Naive thymus-derived CD8-positive, alpha-beta T cell (primary cell): ENCODE measurements at regions not wholly inside any gene's neighbourhood (a gene's known extent, or its start where the extent isn't known, plus 50 kb on each side); places are given as distances from the start of the nearest gene placed in this dataset.

Source experiments
- ATAC-seq, 2 donors: fragments of 150-1000 bp; cut with Tn5 transposase in 1 of 2; sonication (Bioruptor Pico), chemical (Tn5 transposase) in 1 of 2; 1 replicate in 1 of 2; 2 replicates in 1 of 2; pipeline ENCODE4 v1.10.0; 2021; ENCODE audit warnings: mild to moderate bottlenecking in 2 of 2, moderate library complexity in 2 of 2
- POLR2A ChIA-PET: fragments of 350-600 bp; sonication (Branson Sonifier 250); formaldehyde crosslinking; loops from one replicate; lab custom pipeline; 2021; ENCODE audit warnings: antibody characterized with exemption; lab: Charles Lee
- DNase-seq, 10 donors: peaks; one replicate each; pipeline versions ENCODE4 v3.0.0 to v3.0.0-alpha.2; 2020 to 2022
- H3K27ac Mint-ChIP-seq, 10 donors: one replicate each; pipeline ENCODE4 v1.8.0; 2020 to 2022; ENCODE audit warnings: mild to moderate bottlenecking in 10 of 10, mixed read lengths in 10 of 10, moderate library complexity in 4 of 10, inconsistent platforms in 1 of 10
- H3K27me3 Mint-ChIP-seq, 5 donors: one replicate each; pipeline ENCODE4 v1.8.0; 2021 to 2022; ENCODE audit warnings: mixed read lengths in 5 of 5
- H3K36me3 Mint-ChIP-seq, 3 donors: one replicate each; pipeline ENCODE4 v1.8.0; 2020 to 2022; ENCODE audit warnings: mixed read lengths in 3 of 3, mild to moderate bottlenecking in 2 of 3, inconsistent platforms in 1 of 3
- H3K4me1 Mint-ChIP-seq, 4 donors: one replicate each; pipeline ENCODE4 v1.8.0; 2021 to 2022; ENCODE audit warnings: mixed read lengths in 4 of 4
- H3K4me3 Mint-ChIP-seq, 10 donors: one replicate each; pipeline ENCODE4 v1.8.0; 2020 to 2022; ENCODE audit warnings: mild to moderate bottlenecking in 10 of 10, mixed read lengths in 10 of 10, moderate library complexity in 6 of 10, inconsistent platforms in 1 of 10
- H3K9me3 Mint-ChIP-seq, 9 donors: one replicate each; pipeline ENCODE4 v1.8.0; 2020 to 2022; ENCODE audit warnings: mixed read lengths in 9 of 9, mild to moderate bottlenecking in 3 of 9, inconsistent platforms in 1 of 9, moderate library complexity in 1 of 9

DNA sequence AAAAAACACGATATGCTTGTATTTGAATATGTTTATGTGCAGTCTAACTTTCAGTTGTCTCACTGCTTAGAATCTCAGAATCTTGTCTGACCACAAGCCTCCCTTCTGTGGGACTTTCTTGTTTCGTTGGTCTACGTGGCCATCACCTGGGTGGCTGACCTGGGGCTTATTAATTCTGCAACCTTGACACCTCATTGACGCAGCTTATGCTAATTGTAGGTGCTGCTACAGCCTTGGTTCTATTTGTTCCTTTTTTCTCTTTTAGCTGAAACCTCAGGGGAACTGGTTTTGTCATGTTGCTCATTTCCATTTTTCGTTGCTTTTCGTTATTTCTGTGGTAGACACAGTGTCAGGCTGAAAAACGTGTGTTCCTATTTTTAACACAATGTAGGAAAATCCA lies 273.7 kb downstream of the SLC4A3 start:
- DNase-seq: no peak
- Mint-ChIP-seq H3K4me1 (no peaks in the 10 kb centered on the region), H3K4me3 (no peak overlapping the region), H3K27me3 (peaks cover 0 to 15% (median 11%) of the 10 kb centered on the region in 5 donors), H3K36me3 (no peaks in the 10 kb centered on the region), H3K9me3 (peaks cover 0 to 4% (median 0%) of the 10 kb centered on the region in 9 donors), H3K27ac (no peak overlapping the region)
- POLR2A ChIA-PET: no interaction called here
- no peak for ATAC-seq

DNA sequence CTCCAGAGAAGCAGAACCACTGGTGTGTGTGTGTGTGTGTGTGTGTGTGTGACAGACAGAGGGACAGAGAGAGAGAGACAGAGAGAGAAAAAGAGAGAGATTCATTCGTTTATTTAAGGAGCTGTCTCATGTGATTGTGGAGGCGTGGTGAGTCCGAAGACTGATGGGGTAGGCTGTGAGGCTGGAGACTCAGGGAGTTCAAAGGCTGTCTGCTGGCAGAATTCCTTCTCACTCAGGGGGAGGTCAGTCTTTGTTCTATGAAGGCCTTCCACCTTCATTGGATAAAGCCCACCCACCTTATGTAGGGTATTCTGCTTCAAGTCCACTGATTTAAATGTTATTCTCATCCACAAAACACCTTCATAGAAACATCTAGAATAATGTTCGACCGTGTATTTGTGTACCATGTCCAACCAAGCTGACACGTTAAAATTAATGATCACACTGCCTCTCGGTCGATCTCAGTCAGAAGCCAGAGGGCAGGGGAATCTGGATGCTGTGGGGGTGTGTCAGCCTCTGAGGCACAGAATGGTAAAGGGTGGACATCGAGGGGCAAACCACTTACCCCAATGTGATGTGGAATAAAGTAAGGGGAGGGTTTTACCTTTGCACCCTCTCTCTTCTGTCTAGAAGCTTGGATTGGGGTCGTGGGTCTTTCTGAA lies 275.6 kb downstream of the SLC4A3 start:
- DNase-seq (no peak), ATAC-seq (no peak)
- H3K27me3 Mint-ChIP-seq: peaks cover 0 to 16% (median 10%) of the 10 kb centered on the region in 5 donors
- no peaks in the 10 kb centered on the region for H3K36me3 Mint-ChIP-seq
- H3K4me1 Mint-ChIP-seq: no peaks in the 10 kb centered on the region
- H3K9me3 Mint-ChIP-seq: no peaks in the 10 kb centered on the region
- no peak overlapping the region for H3K4me3 Mint-ChIP-seq
- POLR2A ChIA-PET: no interaction called here
- no peak overlapping the region for H3K27ac Mint-ChIP-seq

DNA sequence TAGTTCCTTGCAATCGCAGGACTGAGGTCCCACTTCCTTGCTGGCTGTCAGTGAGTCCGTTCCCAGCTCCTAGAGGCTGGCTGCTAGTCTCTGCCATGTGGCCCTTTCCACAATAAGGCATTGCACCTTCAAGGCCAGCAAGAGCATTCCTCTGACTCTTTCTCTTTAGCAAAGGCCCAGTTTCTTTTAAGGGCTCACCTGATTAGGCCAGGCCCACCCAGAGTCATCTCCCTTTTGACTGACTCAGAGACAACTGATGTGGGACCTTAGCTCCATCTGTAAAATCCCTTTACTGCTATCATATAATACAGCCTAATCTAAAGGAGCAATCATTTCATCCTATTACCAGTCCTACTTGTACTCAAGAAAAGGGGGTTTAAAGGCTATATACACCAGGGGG lies 278.2 kb downstream of the SLC4A3 start:
- DNase-seq (no peak), ATAC-seq (no peak)
- no peaks in the 10 kb centered on the region for H3K36me3 Mint-ChIP-seq
- H3K27ac Mint-ChIP-seq: no peak overlapping the region
- peaks cover 0 to 16% (median 10%) of the 10 kb centered on the region in 5 donors for H3K27me3 Mint-ChIP-seq
- H3K9me3 Mint-ChIP-seq: no peaks in the 10 kb centered on the region
- H3K4me3 Mint-ChIP-seq: no peak overlapping the region
- no peaks in the 10 kb centered on the region for H3K4me1 Mint-ChIP-seq
- POLR2A ChIA-PET: no interaction called here

DNA sequence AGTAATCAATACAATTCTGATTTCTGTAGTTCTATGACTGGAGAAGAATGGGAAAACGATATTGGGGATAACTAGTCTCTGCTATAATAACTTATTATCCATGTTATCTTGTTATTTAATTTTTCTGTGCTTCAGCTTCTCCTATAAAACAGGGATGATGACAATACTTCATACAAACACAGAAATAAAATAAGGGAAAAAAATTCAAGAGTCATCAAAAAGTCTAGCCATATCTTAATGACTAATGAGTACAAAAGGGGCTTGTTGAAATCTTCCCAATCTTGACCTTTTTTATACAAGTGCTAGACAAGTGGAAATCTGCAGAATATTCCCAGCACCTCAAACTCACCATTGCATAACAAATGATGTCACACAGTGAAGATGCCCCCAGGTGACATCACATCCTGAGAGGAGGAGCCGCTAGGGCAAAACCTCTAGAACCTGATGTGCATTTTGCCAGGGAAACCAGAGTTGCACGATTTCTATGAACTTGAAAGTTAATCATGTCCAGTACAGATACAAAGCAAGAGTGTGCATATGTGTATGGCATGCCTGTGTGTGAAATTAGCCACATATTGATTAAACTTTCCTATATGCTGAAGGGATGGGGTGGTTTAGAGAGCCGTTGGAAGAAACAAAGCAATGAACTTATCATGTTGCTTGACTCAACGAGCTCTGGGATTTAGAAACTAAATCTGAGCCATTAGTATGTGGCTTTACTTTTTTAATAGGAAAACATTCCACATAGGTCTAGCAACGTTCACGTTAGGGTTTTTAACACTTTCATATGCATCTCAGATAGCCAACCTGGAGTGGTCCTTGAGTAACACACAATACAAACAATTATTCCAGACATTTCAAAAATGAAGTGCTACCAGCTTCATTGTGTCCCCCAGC lies 278.9 kb downstream of the SLC4A3 start:
- Mint-ChIP-seq H3K4me3 (no peak overlapping the region), H3K4me1 (no peaks in the 10 kb centered on the region), H3K27me3 (peaks cover 0 to 15% (median 10%) of the 10 kb centered on the region in 5 donors), H3K9me3 (no peaks in the 10 kb centered on the region), H3K27ac (no peak overlapping the region), H3K36me3 (no peaks in the 10 kb centered on the region)
- POLR2A ChIA-PET: no interaction called here
- no peak for DNase-seq
- no peak for ATAC-seq

- no peaks in the 10 kb centered on the region for H3K36me3 Mint-ChIP-seq
- no peaks in the 10 kb centered on the region for H3K4me1 Mint-ChIP-seq
- no peak overlapping the region for H3K27ac Mint-ChIP-seq
- peaks cover 0 to 15% (median 8%) of the 10 kb centered on the region in 5 donors for H3K27me3 Mint-ChIP-seq
- DNase-seq (no peak), ATAC-seq (no peak)
- no peaks in the 10 kb centered on the region for H3K9me3 Mint-ChIP-seq
- POLR2A ChIA-PET: no interaction called here
- H3K4me3 Mint-ChIP-seq: no peak overlapping the region
Measured at GRCh38 chr2:219907011-219907365, 279.6 kb downstream of the SLC4A3 start.

DNA sequence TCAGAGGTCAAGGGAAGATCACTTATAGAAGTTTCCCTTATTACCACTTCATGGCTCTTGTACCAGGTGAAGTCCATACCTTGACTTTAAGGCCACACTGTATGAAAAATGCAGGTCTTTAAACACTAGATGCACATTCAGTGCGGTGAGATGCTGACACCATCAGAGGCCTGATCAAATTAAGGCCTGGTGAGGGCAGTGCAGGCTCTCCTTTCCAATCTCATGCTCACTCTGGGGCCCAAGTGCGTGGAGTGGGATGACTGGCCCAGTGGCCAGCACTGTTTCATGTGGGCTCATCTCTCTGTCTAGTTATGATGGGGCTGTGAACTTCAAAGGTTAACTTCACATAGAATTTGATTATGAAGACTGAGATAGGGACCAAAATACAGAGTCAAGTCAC lies 281.1 kb downstream of the SLC4A3 start:
- Mint-ChIP-seq H3K9me3 (no peaks in the 10 kb centered on the region), H3K4me1 (no peaks in the 10 kb centered on the region), H3K27ac (no peak overlapping the region), H3K36me3 (no peaks in the 10 kb centered on the region), H3K4me3 (no peak overlapping the region), H3K27me3 (peaks cover 0 to 8% (median 4%) of the 10 kb centered on the region in 5 donors)
- POLR2A ChIA-PET: no interaction called here
- ATAC-seq: no peak
- no peak for DNase-seq

- no peaks in the 10 kb centered on the region for H3K4me1 Mint-ChIP-seq
- H3K36me3 Mint-ChIP-seq: no peaks in the 10 kb centered on the region
- DNase-seq (no peak), ATAC-seq (no peak)
- no peak overlapping the region for H3K4me3 Mint-ChIP-seq
- H3K27me3 Mint-ChIP-seq: peaks cover 2 to 7% (median 4%) of the 10 kb centered on the region in 5 donors
- H3K27ac Mint-ChIP-seq: no peak overlapping the region
- POLR2A ChIA-PET: no interaction called here
- no peaks in the 10 kb centered on the region for H3K9me3 Mint-ChIP-seq
Measured at GRCh38 chr2:219911541-219911940, 284.1 kb downstream of the SLC4A3 start.

DNA sequence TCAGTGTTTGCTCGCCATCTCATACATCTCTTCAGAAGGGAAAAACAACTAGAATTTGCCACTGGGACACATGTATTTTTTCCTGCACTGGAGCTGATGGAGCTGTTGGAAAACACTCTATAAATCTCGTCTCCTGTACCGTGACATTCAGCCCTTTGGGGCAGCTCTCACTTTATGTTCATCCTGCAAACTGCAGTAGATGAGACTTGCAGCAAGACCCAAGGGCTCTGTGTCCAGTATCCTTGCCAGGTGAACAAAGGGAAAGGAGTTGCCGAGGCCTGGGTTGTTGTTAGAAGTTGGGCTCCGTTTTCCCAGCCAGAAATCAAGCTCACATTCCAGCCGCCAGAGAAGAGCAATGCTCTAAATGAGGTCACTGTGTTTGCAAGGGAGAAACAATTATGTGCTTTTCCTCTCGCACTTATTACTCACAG lies 285.1 kb downstream of the SLC4A3 start:
- Mint-ChIP-seq H3K9me3 (no peaks in the 10 kb centered on the region), H3K4me3 (no peak overlapping the region), H3K27me3 (peaks cover 2 to 8% (median 4%) of the 10 kb centered on the region in 5 donors), H3K4me1 (no peaks in the 10 kb centered on the region), H3K27ac (no peak overlapping the region), H3K36me3 (no peaks in the 10 kb centered on the region)
- ATAC-seq (no peak), DNase-seq (no peak)
- POLR2A ChIA-PET: no interaction called here

GRCh38 chr2:219914577-219914976 lies 287.1 kb downstream of the SLC4A3 start:
- H3K9me3 Mint-ChIP-seq: no peaks in the 10 kb centered on the region
- no peaks in the 10 kb centered on the region for H3K36me3 Mint-ChIP-seq
- H3K4me1 Mint-ChIP-seq: no peaks in the 10 kb centered on the region
- ATAC-seq (no peak), DNase-seq (no peak)
- H3K27ac Mint-ChIP-seq: no peak overlapping the region
- peaks cover 0 to 8% (median 4%) of the 10 kb centered on the region in 5 donors for H3K27me3 Mint-ChIP-seq
- no peak overlapping the region for H3K4me3 Mint-ChIP-seq
- POLR2A ChIA-PET: no interaction called here

GRCh38 chr2:219916281-219916680 lies 288.9 kb downstream of the SLC4A3 start:
- Mint-ChIP-seq H3K27me3 (peaks cover 0 to 8% (median 5%) of the 10 kb centered on the region in 5 donors), H3K4me3 (no peak overlapping the region), H3K4me1 (no peaks in the 10 kb centered on the region), H3K36me3 (no peaks in the 10 kb centered on the region), H3K27ac (no peak overlapping the region), H3K9me3 (no peaks in the 10 kb centered on the region)
- POLR2A ChIA-PET: no interaction called here
- DNase-seq (no peak), ATAC-seq (no peak)

- Mint-ChIP-seq H3K9me3 (no peaks in the 10 kb centered on the region), H3K36me3 (no peaks in the 10 kb centered on the region), H3K4me3 (no peak overlapping the region), H3K27ac (no peak overlapping the region), H3K4me1 (no peaks in the 10 kb centered on the region), H3K27me3 (peaks cover 0 to 8% (median 5%) of the 10 kb centered on the region in 5 donors)
- DNase-seq (no peak), ATAC-seq (no peak)
- POLR2A ChIA-PET: no interaction called here
Measured at GRCh38 chr2:219916726-219917440, 289.5 kb downstream of the SLC4A3 start.

DNA sequence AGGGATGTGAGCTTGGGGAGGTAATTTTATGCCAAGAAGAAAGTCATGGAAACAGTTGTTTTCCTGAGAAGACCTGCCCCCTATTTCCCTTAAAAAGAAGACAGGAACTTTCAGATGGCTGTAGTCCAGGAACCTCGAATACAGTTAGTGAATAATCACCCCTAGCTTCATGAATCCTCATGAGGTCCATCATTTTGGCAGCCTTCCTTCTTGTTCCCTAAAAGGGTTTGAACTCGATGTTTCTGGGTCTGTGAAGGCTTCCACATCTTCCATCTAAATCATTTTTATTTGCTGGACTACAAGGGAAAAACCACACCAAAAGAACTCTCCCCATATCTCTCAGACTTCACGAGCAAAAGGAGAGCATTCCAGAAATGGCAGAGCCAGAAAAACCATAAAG lies 290.8 kb downstream of the SLC4A3 start:
- ATAC-seq (no peak), DNase-seq (no peak)
- POLR2A ChIA-PET: no interaction called here
- Mint-ChIP-seq H3K36me3 (no peaks in the 10 kb centered on the region), H3K4me1 (no peaks in the 10 kb centered on the region), H3K27me3 (peaks cover 0 to 8% (median 5%) of the 10 kb centered on the region in 5 donors), H3K4me3 (no peak overlapping the region), H3K9me3 (no peaks in the 10 kb centered on the region), H3K27ac (no peak overlapping the region)

GRCh38 chr2:219918944-219919343 lies 291.5 kb downstream of the SLC4A3 start:
- Mint-ChIP-seq H3K4me1 (no peaks in the 10 kb centered on the region), H3K36me3 (no peaks in the 10 kb centered on the region), H3K9me3 (no peaks in the 10 kb centered on the region), H3K27ac (no peak overlapping the region), H3K27me3 (peaks cover 0 to 8% (median 5%) of the 10 kb centered on the region in 5 donors), H3K4me3 (no peak overlapping the region)
- POLR2A ChIA-PET: no interaction called here
- ATAC-seq (no peak), DNase-seq (no peak)
